Activated CD4-positive, alpha-beta T cell treated with anti-CD3 and anti-CD28 coated beads, Interleukin-2, amount 50 U/mL, for 48 hours (primary cell): ENCODE measurements at regions not wholly inside any gene's neighbourhood (a gene's known extent, or its start where the extent isn't known, plus 50 kb on each side); places are given as distances from the start of the nearest gene placed in this dataset.
"Not testable (repeated sequence)": the region's sequence is repeated elsewhere in the genome, so short reads cannot be mapped to it uniquely, and the experiment has no call there.

Experiments used
- DNase-seq, 2 experiments: peaks; one replicate each; pipeline ENCODE4 v3.0.0-alpha.2; 2020

- DNase-seq: peak; percentile 54 to 63
Measured at GRCh38 chr2:87593784-87594610, 153.9 kb upstream of the PLGLB2 start.

GRCh38 chr2:87594611-87594992 lies 153.3 kb upstream of the PLGLB2 start:
- DNase-seq: not testable (repeated sequence)

GRCh38 chr2:87595017-87595416 lies 152.9 kb upstream of the PLGLB2 start:
- not testable (repeated sequence) for DNase-seq

- not testable (repeated sequence) for DNase-seq
Measured at GRCh38 chr2:87600961-87601360, 146.9 kb upstream of the PLGLB2 start.

GRCh38 chr2:87602118-87602517 lies 145.8 kb upstream of the PLGLB2 start:
- not testable (repeated sequence) for DNase-seq

- not testable (repeated sequence) for DNase-seq
Measured at GRCh38 chr2:87602728-87603127, 145.2 kb upstream of the PLGLB2 start.

- not testable (repeated sequence) for DNase-seq
Measured at GRCh38 chr2:87603418-87604278, 144.2 kb upstream of the PLGLB2 start.

- DNase-seq: not testable (repeated sequence)
Measured at GRCh38 chr2:87604279-87604818, 143.5 kb upstream of the PLGLB2 start.

GRCh38 chr2:87604980-87605379 lies 142.9 kb upstream of the PLGLB2 start:
- not testable (repeated sequence) for DNase-seq

- not testable (repeated sequence) for DNase-seq
Measured at GRCh38 chr2:87608377-87609166, 139.3 kb upstream of the PLGLB2 start.

- DNase-seq: not testable (repeated sequence)
Measured at GRCh38 chr2:87610974-87611373, 136.9 kb upstream of the PLGLB2 start.

GRCh38 chr2:87611416-87611815 lies 136.5 kb upstream of the PLGLB2 start:
- DNase-seq: not testable (repeated sequence)

GRCh38 chr2:87611956-87612355 lies 135.9 kb upstream of the PLGLB2 start:
- not testable (repeated sequence) for DNase-seq

- DNase-seq: not testable (repeated sequence)
Measured at GRCh38 chr2:87614829-87615434, 133.0 kb upstream of the PLGLB2 start.

- not testable (repeated sequence) for DNase-seq
Measured at GRCh38 chr2:87619121-87619520, 128.8 kb upstream of the PLGLB2 start.

GRCh38 chr2:87621139-87621538 lies 126.7 kb upstream of the PLGLB2 start:
- DNase-seq: not testable (repeated sequence)

GRCh38 chr2:87622720-87623119 lies 125.2 kb upstream of the PLGLB2 start:
- not testable (repeated sequence) for DNase-seq

GRCh38 chr2:87629491-87630458 lies 118.1 kb upstream of the PLGLB2 start:
- peak; percentile 42 to 55 for DNase-seq

- not testable (repeated sequence) for DNase-seq
Measured at GRCh38 chr2:87630892-87631291, 117.0 kb upstream of the PLGLB2 start.

GRCh38 chr2:87631402-87631801 lies 116.5 kb upstream of the PLGLB2 start:
- peak in 1 of 2 experiments; percentile 46 for DNase-seq
